ENCODE measurements at regions not wholly inside any gene's neighbourhood (a gene's known extent, or its start where the extent isn't known, plus 50 kb on each side); places are given as distances from the start of the nearest gene placed in this dataset.
"Not testable (repeated sequence)": the region's sequence is repeated elsewhere in the genome, so short reads cannot be mapped to it uniquely, and the experiment has no call there.

- TF ChIP-seq, protein P1, sequence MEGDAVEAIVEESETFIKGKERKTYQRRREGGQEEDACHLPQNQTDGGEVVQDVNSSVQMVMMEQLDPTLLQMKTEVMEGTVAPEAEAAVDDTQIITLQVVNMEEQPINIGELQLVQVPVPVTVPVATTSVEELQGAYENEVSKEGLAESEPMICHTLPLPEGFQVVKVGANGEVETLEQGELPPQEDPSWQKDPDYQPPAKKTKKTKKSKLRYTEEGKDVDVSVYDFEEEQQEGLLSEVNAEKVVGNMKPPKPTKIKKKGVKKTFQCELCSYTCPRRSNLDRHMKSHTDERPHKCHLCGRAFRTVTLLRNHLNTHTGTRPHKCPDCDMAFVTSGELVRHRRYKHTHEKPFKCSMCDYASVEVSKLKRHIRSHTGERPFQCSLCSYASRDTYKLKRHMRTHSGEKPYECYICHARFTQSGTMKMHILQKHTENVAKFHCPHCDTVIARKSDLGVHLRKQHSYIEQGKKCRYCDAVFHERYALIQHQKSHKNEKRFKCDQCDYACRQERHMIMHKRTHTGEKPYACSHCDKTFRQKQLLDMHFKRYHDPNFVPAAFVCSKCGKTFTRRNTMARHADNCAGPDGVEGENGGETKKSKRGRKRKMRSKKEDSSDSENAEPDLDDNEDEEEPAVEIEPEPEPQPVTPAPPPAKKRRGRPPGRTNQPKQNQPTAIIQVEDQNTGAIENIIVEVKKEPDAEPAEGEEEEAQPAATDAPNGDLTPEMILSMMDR (IDR thresholded peaks at IDR 0.05), result not testable (repeated sequence)
- not testable (repeated sequence) for TF ChIP-seq POLR2A (IDR thresholded peaks at IDR 0.05)
These were observed 159.6 kb downstream of the POLR1F start for GRCh38 chr7:19549246-19549645.
